Suppressor macrophage treated with lipopolysaccharide for 4 hours (primary cell): ENCODE measurements at regions not wholly inside any gene's neighbourhood (a gene's known extent, or its start where the extent isn't known, plus 50 kb on each side); places are given as distances from the start of the nearest gene placed in this dataset.
"Not testable (repeated sequence)": the region's sequence is repeated elsewhere in the genome, so short reads cannot be mapped to it uniquely, and the experiment has no call there.

Experiments
- DNase-seq: peaks from one replicate; pipeline ENCODE4 v3.0.0-alpha.2; 2020

GRCh38 chr11:82043316-82043715 is 690.3 kb downstream of the FAM181B start:
- DNase-seq, result no peak

DNA sequence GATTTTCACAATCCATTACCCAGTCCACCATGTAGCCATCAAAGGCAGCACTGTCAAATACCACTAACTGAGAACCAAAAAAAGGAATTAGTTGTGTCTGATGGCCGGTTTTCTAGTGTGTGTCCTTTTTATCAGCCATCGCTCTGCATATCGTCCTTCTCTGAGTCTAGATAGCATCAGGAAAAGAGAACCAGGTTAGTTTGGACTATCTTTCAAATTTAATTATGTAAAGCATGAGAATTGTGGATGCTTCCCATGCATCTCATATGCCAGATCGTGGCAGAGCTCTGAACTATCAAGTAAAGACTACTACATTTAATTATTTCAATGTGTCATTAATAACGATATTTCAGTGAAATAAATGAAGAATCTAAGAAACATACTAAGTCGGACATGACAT is 691.9 kb downstream of the FAM181B start:
- DNase-seq, result no peak

DNA sequence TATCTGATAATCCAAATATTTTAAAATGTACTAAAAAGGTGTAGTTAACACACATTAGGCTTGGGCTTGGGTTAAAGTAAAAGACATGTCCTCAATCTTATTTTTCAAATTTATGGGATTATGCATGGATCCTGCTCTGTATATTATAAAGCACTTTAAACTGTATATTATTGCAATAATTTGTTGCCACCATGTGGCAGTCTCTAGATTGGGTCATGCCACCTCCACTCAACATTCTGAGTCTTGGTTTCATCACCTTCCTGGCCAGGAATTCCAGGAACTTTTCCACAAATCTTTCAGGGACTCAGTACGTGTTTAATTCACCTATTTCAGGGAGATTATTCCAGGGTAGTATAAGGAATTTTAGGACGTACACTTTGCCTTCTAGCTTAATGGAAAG is 695.5 kb downstream of the FAM181B start:
- no peak for DNase-seq

DNA sequence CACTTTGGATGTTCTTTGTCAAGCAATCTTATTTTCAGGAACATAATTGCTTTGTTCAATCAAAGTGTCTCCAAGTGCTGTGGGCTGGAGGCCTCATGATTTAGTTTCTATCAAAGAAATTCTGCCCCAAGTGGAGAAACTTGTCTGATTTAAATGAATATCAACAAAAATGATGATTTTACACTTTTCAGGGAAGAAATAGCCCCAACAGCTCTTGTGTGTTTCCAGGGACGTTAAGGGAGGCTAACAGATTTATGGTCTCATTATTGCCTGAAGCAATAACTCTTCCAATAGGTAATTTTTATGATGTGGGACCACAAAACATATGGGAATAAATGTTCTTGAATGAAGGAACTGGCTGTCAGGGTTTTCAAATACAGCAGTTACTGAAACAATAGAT is 699.1 kb downstream of the FAM181B start:
- no peak for DNase-seq

- not testable (repeated sequence) for DNase-seq
Measured at GRCh38 chr11:82027335-82027734, 706.3 kb downstream of the FAM181B start.

GRCh38 chr11:82024760-82025159 is 708.9 kb downstream of the FAM181B start:
- no peak for DNase-seq

GRCh38 chr11:82012276-82012675 is 721.4 kb downstream of the FAM181B start:
- DNase-seq, result no peak

DNA sequence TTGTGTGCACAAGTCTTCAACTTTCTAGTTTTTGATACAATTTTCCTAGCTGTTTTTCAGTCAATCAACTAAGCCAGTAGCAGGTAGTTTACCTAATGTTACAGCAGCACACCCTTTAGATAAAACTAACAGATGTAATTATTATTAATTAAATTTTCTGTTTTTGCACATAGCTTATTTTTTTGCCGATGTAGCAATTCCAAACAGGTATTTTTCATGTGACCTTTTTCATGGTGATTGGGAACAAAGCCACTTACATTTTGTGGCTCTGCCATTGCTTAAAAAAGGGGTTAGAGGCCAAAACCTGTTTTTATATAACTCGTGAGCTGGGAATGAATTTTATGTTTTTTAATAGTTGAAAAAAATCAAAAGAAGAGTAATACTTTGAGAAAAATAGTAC is 724.5 kb downstream of the FAM181B start:
- no peak for DNase-seq

- DNase-seq, result no peak
Measured at GRCh38 chr11:82007521-82007920, 726.1 kb downstream of the FAM181B start.

GRCh38 chr11:82004537-82005213 is 729.0 kb downstream of the FAM181B start:
- no peak for DNase-seq

GRCh38 chr11:82003671-82004515 is 729.8 kb downstream of the FAM181B start:
- DNase-seq, result no peak

GRCh38 chr11:82003024-82003423 is 730.6 kb downstream of the FAM181B start:
- no peak for DNase-seq

DNA sequence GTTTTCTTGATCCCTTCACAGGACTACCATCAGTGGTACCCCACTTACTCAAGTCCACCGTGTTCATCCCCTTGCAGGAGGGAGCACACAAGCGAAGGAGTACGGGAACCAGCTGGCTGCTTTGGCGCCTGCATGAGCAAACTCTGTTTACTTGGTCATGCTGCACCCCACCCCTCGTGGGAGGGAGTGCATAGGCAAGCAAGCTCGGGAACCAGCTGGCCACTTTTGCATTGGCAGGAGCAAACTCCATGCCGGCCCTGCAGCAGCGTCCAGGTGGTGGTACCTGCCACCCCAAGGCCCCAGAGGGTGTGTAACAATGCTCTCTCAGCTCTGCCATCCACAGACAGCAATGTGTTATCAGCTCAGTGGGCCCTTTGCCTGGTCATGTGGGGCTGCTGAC is 737.8 kb downstream of the FAM181B start:
- no peak for DNase-seq

GRCh38 chr11:81993755-81994154 is 739.9 kb downstream of the FAM181B start:
- no peak for DNase-seq

DNA sequence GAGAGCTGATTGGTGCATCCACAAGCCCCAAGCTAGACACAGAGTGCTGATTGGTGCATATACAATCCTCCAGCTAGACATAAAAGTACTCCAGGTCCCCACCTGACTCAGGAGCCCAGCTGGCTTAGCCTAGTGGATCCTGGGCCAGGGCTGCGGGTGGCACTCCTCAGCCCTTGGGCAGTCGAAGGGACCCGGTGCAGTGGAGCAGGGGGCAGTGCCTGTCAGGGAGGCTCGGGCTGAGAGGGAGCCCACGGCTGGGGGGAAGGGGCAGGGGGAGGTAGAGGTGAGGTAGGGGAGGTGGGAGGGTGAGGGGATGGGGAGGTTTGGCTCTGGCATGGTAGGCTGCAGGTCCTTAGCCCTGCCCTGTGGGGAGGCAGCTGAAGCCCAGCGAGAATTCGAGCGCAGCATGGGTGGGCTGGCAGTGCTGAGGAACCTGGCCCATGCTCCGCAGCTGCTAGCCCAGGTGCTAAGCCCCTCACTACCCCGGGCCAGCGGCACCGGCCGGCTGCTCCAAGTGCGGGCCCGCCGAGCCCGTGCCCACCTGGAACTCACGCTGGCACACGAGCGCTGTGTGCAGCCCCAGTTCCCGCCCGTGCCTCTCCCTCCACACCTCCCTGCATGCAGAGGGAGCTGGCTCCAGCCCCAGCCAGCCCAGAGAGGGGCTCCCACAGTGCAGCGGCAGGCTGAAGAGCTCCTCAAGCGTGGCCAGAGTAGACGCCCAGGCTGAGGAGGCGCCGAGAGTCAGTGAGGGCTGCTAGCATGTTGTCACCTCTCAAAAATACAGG is 742.8 kb downstream of the FAM181B start:
- DNase-seq, result no peak

GRCh38 chr11:81989093-81989492 is 744.6 kb downstream of the FAM181B start:
- DNase-seq, result no peak

DNA sequence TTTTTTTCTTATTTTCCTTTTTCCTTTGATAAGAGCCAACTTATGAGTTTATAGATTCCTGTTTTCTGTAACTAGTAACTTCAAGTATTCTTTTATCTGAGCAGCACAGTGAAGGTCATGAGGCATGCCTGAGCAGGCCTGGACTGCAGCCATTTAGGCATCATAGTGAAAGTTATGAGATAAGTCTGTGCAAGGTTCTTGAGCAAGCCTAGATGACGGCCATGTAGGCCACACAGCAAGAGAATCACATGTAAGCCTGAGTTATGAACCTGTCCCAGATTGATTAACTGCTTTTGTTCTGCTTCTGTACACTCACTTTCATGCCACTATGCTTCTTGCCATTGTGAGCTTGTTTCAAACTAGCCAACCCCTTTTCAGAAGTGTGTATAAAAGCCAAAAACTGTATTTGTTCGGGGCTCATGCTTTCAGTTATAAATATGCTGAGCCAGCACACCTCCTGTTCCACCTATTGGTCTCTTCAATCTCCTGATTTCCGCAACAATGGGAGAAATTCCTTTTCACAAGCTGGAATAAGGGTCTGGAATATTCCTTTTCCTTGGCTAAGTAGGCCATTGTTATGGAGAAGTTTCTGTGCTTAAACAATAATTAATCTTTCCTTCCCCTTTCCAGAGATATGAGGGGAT is 745.7 kb downstream of the FAM181B start:
- no peak for DNase-seq

DNA sequence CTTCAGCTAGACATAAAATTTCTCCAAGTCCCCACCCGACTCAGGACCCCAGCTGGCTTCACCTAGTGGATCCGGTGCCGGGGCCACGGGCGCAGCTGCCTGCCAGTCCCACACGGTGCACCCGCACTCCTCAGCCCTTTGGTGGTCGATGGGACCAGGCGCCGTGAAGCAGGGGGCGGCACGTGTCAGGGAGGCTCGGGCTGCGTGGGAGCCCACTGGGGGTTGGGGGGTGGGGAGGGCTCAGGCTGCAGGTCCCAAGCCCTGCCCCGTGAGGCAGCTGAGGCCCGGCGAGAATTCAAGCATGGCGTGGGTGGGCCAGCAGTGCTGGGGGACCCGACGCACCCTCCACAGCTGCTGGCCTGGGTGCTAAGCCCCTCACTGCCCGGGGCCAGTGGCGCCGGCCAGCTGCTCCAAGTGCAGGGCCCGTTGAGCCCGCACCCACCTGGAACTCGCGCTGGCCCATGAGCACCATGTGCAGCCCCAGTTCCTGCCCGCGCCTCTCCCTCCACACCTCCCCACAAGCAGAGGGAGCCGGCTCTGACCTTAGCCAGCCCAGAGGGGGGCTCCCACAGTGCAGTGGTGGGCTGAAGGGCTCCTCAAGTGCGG is 747.0 kb downstream of the FAM181B start:
- no peak for DNase-seq

DNA sequence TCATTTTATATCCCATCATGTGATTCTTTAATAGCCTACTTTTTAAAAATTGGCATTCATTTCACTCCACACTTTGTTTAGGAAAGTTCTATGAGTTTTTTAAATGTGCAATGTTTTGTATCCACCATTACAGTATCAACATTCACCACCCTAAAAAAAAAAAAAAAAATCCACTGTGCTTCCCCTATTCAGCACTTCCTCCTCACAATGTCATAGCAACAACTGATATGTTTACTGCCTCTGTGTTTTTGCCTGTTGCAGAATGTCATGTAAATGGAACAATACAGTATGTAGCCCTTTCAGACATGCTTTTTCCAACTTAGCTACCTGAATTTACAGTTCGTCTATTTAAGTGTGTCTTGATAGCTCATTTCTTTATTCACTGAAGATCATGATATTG is 754.2 kb downstream of the FAM181B start:
- DNase-seq, result no peak

- DNase-seq, result no peak
Measured at GRCh38 chr11:81975261-81975900, 758.3 kb downstream of the FAM181B start.

DNA sequence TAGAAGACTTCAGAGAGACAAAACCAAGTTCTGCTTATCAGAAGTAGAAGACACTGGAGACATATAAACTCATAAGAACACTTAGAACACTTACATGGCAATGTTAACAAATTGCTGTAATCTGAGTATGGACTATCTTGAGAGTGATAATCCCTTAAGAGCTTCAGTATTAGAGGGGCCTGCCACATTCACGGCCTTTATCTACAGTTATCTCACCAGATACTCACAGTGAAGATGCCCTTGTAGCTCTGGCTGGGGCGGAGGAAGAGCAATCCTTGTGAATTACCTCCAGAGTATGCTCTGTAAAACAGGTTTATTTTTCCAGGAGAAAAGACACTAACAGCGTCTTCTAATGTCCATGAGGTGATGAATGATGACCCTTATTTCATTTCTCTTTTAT is 762.8 kb downstream of the FAM181B start:
- no peak for DNase-seq

DNA sequence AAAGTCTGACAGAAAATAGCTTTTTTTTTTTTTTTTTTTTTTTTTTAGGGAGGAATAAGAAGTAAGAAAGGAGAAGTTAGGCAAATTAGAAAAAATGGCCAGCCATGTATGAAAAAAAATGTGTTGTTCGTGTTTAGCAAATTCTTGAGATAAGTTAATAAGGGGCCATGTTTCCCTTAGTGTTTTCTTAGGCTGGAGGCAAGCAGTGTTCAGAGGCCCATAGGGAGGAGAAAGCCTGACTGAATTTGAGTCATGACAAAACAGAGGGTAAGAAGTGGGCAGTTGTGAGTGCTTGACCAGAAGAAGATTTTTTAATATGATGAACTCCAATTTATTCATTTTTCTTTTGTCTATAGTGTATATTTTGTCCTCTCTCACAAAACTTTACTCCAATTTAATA is 766.4 kb downstream of the FAM181B start:
- no peak for DNase-seq
